ENCODE measurements at regions not wholly inside any gene's neighbourhood (a gene's known extent, or its start where the extent isn't known, plus 50 kb on each side); places are given as distances from the start of the nearest gene placed in this dataset.

DNA sequence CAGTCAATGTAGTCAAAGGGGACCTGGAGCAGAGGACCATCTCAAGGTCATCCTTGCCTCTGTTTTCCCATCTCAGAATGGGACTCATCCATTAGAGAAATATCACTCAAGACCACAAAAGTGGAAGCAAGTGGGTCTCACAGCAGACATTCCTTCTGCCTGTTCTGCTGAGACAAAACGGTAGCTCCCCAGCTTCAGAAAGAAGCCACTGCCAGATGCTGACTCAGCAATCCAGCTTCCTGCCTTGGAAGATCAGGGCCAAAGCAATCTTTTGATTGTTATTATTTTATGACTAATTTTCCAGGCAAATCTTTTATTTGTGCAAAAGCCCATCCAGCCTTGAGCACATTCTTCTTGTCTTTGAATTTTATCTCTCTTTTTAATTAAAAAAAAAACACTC lies 86.8 kb downstream of the CCT6B start:
- no peak for DNase-seq

DNA sequence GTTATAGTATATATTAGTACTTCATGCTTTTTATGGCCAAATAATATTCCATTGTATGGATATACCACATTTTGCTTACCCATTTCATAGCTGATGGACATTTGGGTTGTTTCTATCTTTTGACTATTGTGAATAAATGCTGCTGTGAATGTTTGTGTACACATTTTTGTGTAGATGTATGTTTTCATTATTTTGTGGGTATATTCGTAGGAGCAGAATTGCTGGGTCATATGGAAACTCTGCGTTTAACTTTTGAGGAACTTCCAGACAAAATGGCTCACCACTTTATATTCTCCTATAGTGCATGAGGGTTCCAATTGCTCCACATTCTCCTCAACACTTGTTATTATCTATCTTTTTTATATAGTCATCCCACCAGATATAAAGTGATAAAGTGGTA lies 88.6 kb downstream of the CCT6B start:
- no peak for DNase-seq

DNA sequence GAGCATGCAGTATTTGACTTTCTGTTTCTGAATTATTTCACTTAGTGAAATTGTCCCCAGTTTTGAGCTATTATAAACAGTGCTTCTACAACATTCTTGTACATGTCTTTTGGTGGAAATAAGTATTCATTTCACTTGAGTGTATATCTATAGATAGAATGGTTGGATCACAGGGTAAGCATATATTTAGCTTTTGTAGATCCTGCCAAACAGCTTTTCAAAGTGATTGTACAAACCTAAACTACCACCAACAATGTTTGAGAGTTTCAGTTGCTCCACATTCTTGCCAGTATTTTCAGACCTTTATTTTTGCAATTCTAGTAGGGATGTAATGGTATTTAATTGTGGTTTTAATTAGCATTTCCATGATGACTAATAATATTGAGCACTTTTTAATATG lies 91.6 kb downstream of the CCT6B start:
- no peak for DNase-seq

DNA sequence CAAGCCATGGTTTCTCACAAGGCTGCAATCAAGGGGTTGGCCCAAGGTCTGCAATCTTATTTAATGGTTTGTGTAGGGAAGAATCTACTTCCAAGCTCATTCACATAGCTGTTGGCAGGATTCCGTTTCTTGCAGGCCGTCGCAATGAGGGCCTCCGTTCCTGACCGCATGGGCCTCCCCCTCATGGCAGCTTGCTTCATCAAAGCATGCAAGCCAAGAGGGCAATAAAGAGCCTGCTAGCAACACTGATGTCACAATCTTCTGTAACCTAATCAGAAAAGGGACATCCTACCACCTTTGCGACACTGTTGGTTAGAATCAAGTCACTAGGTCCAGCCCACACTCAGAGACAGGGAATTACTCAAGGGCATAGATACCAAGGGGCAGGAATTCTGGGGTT lies 95.5 kb downstream of the CCT6B start:
- DNase-seq = no peak

DNA sequence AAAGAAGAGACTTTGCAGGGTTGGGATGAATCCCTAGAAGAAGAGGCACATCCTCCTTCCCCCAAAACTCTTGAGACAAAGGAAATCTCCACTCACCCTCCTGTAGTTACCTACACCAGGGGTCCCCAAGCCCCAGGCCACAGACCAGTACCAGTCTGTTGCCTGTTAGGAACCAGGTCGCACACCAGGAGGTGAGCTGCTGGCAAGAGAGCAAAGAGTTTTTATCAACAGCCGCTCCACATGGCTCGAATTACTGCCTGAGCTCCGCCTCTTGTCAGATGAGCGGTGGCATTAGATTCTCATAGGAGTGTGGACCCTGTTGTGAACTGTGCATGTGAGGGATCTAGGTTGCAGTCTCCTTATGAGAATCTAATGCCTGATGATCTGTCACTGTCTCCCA lies 98.9 kb downstream of the CCT6B start:
- no peak for DNase-seq

DNA sequence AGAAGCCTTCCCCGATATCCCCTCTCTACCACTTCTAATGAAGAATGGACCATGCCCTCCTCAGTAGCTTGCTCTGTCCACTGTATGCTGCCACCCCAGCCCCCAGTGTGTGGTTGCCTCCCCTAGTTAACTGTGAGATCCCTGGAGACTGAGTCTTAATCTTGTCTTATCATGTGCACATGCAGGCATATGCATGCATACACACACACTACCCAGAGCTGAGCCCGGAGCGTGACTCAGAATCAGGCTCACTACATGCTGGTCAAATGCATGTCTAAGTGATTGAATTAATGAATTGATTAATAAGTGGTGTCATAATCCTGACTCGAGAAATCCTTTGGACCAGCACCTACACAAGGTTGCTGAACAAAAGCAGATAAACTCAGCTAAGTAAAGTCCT lies 99.4 kb downstream of the CCT6B start:
- no peak for DNase-seq

DNA sequence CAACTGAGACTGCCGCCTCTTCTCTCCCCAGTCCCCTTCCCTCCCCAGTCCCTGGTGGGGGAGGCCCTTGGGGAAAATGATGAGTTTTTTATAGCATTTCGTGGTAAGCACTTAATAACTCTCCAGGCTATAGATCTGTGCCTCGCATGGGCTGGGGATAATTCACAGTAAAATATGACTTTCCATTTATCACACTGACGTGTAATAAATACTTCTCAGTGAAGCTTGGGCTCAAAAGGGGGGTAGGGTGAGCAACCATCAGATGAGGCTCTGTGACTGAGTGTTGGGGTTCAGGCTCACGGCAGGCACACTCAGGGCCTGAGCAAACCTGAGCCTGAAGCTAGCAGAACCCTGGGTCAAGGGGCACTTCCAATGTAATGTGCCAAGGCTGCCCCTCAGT lies 101.6 kb downstream of the CCT6B start:
- no peak for DNase-seq

DNA sequence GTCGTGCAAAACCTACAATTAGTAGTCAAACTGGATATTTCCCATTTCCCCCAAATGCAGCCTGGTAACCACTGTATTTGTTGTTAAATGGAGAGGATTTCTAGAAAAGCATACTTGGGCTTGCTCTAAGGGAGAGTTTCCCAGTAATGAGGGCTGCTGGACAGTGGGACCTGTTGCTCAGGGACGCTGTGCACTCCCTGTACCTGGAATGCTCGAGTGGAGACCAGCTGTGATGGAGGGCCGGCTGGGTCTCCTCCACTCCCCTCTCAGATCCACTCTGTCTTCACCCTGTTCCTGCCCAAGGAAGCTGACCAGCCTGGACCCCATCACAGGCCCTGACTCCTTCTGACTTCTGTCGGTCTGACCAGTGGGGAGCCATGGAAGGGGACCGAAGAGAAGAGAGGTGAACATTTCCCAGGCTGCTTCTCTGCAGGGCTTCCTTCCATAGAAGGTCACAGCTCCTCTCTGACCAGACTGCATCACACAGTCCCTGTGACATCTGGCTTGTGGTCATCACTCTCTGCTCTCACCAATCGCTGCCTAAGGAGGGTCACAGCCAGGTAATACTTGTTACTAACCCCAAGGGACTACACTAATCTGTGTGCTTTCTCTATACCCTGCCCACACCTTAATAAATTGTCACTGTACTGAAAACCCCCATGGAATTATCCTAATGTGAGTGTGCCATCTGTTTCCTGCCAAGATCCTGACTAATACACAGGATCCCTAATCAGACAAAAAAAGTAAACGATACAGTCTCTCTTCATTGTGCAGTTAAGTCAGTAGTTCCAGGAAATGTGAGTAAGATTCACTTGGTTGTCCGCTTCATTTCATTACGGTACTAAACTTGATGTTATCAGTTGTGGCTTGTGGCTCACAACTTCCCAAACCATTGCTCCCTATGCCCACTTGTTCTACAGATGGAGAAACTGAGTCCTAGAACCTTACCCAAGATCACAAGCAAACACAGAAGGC lies 102.4 kb downstream of the CCT6B start:
- no peak for DNase-seq

DNA sequence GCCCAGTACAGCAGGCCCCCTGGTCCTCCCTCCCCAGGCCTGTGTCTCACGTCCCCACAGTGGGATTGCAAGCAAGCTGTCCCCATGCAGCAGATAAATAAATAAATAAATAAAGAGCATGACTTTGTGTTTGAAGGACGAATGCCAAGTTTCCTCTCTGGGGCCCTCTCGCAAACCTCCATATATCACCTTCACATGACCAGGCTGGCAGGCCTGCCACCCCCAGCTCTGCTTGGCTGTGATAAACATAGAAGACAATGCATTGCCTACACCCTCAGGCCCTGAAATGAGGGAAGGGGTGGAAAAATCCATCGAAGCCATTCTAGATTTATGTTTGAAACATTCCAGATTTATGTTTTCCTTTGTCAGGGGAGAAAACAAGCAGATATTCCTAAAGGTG lies 107.3 kb downstream of the CCT6B start:
- no peak for DNase-seq

DNA sequence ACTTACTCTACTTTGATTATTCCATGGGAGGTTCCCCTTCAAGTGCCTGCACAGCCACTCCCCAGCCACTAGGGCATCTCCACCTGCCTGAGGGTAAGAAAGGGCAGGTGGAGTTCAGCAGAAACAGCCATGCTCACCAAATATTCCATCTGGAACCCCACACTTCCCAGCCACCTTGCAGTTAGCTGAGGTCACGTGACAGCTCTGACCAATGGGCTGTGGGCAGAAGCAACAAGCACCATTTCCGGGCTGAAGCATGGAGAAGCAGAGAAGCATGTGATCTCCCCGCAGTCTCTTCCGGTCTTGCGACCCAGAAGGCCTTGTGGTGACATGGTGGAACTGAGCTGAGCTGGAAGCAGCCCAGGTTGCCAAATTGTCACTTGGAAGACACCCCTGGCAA lies 108.6 kb downstream of the CCT6B start:
- DNase-seq = no peak

DNA sequence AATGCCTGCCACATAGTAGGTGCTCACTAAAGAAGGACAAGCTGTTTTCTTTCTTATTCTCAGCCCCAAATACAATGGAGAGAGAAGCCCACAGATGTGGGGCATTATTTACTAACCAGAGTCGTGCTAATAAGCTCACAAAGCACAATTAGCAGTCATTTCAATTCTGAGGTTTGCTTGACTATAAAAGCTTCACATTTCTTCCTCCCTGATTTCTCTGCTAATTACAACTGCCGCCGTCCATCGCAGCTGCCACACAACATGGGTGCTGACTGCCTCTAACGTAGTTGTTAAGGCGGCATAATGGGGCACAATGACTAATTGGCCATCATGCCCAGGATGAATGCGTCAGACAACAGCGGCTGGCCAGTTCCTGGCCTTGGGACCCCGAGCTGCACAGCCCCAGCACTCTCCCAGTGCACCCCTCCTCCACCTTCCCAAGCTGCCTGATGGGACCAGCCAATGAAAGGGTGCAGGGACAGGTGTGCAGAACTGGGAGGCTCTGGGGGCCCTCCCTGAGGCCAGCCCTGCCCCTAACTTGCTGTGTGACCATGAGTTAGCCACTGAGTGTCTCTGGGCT lies 109.2 kb downstream of the CCT6B start:
- DNase-seq = no peak

DNA sequence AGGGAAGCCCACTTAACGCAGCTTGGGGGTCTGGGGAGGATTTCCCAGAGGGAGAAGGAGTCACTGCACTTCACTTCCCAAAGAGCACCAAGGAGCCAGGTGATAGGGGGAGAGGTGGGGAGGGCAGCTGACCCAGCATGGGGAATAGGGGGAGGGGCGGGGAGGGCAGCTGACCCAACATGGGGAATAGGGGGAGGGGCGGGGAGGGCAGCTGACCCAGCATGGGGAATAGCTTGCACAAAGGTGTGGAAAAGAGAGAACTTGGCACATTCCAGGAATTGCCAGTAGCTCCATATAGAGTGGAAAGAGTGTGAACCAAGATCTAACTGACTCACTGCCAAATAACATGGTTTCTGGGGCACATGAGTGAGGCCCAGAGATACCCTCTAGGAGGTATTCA lies 110.3 kb downstream of the CCT6B start:
- no peak for DNase-seq

DNA sequence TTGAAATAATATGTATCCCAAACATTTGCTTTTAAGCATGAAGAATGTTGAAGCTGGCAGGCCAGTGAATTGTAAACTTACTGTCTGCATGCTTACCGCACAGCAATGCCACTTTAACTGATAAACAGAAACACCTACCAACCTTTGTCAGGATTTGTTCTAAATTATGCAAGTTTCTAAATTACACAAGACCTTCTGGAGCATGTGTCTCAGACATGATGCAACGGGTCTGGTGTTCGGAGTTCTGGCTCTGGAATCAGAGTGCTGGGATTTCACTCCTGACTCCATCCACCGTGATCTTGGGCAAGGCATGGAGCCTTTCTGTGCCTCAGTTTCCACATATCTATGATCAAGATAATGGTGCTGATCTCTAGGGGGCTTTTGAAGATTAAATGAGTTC lies 111.2 kb downstream of the CCT6B start:
- DNase-seq = no peak

DNA sequence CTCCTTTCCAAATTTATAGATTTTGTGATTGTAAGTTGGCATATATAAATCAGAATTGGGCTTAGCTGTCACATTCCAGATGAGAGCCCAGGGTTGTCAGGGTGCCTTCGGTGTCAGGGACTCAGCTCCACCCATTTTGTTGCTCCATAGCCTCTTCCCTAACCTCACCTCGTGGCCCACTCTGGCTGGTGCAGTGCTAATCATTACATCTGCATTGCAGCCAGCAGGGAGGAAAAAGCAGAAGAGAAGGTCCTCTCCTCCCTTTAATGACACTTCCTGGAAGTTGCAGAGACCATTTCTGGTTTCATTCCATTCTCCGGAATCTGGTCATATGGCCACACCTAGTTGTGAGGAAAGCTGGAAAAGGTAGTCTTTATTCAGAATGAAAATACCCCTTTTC lies 113.3 kb downstream of the CCT6B start:
- no peak for DNase-seq

DNA sequence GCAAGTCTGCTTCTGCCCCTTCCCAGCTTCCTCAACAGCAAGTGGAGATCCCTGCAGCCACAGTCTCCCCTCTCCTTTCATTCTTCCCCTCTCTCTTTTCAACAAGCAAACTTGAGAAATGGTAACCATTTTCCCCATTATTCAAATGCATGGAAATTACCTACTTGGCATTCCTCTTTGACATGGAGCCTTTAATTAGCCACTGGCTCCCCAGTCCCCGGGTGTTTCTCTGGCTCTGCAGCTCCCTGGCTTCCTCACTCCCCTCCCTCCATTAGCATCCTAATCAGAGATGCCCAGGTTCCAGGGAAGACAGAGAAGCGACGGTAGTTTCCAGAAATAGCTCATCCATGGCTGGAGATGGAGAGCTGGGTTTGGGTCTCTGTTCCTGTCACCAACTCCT lies 116.0 kb downstream of the CCT6B start:
- DNase-seq = no peak

DNA sequence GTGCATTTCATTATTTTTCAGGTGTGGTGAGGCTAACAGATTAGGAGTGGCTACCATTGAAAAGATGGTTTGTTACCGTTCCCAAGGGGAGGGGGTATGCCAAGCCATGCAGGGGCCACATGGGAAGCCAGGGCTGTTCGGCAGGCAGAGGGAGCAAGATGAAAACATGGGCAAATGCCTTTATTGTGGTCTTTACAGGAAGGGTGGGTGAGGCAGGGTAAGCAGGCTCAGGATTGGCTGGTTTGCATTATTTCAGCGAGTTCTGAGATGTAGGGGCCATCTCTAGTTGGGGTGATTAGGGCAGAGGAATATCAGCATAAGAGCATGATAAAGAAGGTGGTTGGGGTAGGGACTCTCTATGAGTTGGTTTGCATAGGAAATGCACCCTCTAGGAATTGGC lies 117.6 kb downstream of the CCT6B start:
- no peak for DNase-seq

DNA sequence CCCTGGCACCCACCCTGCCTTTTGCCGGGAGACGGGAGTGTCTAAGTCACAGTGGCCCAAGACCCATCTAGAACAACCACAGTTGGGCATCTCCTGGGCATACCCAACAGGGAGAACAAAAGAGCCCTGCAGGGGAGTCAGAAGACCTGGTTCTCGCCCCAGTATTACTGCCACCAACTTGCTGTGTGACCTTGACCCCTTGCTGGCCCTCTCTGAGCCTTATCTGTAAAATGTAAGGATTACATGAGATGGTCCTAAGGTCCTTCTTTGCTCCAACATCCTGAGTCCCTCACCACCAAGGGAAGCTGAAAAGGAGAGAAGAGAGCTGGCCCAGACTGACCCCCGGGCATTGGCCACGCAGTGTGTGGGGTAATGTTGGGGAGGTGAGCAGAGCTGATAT lies 119.0 kb downstream of the CCT6B start:
- DNase-seq = no peak

DNA sequence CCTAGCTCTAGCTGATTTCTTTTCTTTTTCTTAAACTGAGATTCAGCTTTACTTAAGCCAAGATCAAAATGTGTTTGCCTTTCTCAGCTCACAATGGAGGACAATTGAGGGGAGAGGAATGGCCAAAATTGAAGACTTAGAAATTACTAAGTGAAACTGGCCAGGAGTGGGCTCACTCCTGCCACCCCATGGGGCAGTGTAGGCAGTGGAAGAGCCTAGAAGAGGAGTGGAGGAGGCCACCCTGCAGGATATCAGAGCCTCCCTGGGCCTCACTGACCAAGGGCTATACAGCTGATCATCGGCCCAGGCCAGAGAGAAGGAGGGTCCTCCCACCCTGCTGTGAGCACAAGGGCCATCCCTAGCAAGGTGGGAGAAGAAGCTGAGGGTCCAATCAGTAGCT lies 119.8 kb downstream of the CCT6B start:
- no peak for DNase-seq

DNA sequence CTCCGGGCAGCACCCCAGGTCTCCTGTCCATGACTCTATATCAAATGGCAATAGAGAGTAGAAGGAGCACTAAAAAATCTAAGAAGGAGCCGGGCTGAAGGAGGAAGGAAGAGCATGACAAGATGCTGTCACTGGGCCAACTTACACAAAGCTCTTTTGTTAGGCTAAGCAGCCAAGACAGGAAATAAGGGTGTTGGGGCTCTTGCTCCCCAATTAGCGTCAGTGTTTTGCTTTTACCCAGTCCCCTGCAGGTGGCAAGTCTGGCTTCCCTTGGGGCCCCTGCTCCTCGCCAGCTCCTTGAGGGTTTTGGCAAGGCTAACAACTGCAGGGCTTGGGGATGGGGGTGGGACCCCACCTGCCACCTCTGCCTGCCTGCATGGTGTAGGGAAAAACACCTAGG lies 120.5 kb downstream of the CCT6B start:
- DNase-seq = no peak

DNA sequence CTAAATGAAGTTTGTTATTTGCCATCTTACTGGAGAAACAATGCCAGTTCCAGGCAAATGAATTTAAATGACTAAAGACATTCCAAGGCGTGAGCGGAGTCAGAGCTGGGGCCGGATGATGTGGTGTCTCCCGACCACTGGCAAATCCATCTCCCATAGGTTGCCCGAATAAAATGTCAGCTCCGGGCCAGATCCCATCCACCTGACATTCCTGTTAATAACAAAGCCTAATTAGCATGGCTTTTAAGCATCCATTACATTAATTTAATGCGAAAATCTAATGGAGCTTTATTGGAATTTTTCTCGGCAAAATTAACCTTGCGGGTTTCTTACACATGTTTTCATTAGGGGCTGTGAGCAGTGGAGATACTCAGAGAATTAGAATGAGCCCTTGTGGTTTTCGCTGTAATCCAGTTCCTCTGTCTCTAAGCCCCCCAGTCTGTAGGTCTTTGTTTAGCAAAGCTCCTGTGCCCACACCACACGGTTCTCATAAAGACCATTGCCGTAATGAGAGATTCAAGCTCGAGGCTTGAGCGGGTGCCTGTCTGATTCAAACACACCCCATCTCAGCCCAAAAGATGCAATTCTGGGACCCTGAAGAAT lies 123.3 kb downstream of the CCT6B start:
- no peak for DNase-seq

DNA sequence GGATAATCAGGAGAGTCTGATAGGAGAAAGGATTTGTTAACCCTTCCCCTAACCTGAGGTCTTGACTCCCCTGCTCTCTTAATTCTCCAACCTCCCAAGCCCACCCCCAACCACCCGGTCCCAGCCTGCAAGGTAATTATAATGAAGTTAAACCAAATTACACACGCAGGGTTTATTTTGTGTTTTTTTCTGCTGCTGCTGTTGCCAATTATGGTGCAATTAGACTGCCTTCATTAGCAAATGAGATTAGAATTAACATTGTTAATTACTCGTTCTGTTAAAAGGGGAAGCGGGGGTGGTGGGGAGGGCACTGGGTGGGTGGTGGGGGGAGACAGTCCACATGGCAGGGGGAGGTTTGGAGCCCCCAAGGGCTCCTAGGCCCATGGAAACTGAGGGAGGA lies 128.9 kb downstream of the CCT6B start:
- no peak for DNase-seq

DNA sequence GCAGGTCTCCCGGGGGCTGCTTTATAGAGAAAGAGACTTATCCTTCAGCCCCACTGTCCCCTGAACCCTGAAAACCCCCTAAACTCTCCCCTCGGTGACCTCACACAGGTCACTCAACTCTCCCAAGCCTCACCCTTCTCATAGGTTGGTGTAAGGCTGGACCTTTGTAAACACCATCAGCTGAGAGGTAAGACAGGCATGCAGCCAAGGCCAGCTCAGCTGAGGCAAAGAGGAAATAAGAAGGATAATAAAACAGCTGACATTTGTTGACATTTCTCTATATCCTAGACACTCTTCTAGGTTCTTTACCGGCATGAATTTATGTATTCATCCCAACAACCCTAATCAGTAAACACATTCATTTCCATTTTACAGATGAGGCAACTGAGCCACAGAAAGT lies 134.3 kb downstream of the CCT6B start:
- no peak for DNase-seq

DNA sequence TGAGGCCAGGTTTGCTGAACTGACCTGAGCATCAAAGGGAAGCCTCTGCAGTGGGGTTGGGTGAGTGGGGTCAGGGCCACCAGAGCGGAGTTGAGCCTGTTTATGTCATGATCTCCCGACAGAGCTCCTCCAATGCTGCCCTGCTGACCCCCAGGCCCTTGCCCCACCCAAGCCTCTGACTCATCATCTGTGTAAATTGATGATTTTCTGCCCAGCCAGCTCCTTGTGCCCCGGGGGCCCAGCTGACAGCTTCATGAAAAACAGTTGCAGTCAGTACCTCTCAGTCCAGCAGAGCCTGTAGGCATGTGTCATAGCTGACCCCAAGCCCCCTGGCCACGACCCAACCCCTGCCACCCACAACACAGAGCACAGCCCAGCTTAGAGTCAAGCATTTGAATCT lies 134.9 kb downstream of the CCT6B start:
- DNase-seq = no peak

DNA sequence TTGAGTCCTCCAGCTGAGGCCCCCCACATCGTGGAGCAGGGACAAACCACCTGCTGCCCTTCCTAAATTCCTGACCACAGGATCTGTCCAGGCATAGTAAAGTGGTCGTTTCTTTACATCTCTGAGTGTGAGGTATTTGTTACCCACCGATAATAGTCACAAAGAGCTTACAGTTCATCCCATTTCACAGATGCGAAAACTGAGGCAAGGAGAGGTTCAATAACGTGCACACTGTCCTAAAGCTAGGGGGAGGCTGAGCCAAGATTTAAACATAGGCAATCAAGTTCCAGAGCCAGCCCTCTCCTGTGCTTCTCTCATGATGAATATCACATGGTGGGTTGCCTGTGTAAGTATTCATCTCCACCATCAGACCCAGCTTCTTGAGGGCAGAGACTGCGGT lies 135.4 kb downstream of the CCT6B start:
- DNase-seq = no peak

Data from NCI-H446 (cell line).